Heart right ventricle (tissue), 16 donors: ENCODE measurements at regions not wholly inside any gene's neighbourhood (a gene's known extent, or its start where the extent isn't known, plus 50 kb on each side); places are given as distances from the start of the nearest gene placed in this dataset.

Experiments
- ATAC-seq, 8 donors: fragments of 200-7000 bp; cut with Tn5 transposase; one replicate each; pipeline ENCODE4 v1.9.1; 2020; ENCODE audit warnings: mild to moderate bottlenecking in 8 of 8, moderate library complexity in 8 of 8, moderate number of reproducible peaks in 1 of 8
- DNase-seq, 2 donors: peaks; one replicate each; pipeline ENCODE4 v3.0.0-alpha.2; 2020
- H3K27ac ChIP-seq, 10 donors: fragments of 200-600 bp; sonication (generic) in 2 of 10; one replicate each; pipeline versions ENCODE4 v1.5.0 to v1.8.0; 2020 to 2022; ENCODE audit warnings: mild to moderate bottlenecking in 3 of 10
- H3K27me3 ChIP-seq, 7 donors: fragments of 200-600 bp; one replicate each; pipeline ENCODE4 v1.8.0; 2021 to 2022; ENCODE audit warnings: mild to moderate bottlenecking in 2 of 7
- H3K36me3 ChIP-seq, 9 donors: fragments of 200-600 bp; sonication (generic) in 1 of 9; one replicate each; pipeline versions ENCODE4 v1.5.0 to v1.8.0; 2020 to 2022; ENCODE audit warnings: mild to moderate bottlenecking in 2 of 9
- H3K4me1 ChIP-seq, 9 donors: fragments of 200-600 bp; sonication (generic) in 1 of 9; one replicate each; pipeline versions ENCODE4 v1.5.0 to v1.8.0; 2020 to 2022; ENCODE audit warnings: mild to moderate bottlenecking in 4 of 9
- H3K4me3 ChIP-seq, 10 donors: fragments of 200-600 bp; sonication (generic) in 2 of 10; one replicate each; pipeline versions ENCODE4 v1.5.0 to v1.8.0; 2020 to 2022; ENCODE audit warnings: mild to moderate bottlenecking in 7 of 10, moderate library complexity in 2 of 10
- H3K9me3 ChIP-seq, 11 donors: fragments of 200-600 bp in 10 of 11; sonication (generic) in 2 of 11; one replicate each; pipeline versions ENCODE4 v1.5.0 to v1.8.0; 2013 to 2022; ENCODE audit warnings: mild to moderate bottlenecking in 2 of 11, control low read depth in 1 of 11, moderate library complexity in 1 of 11
- CTCF ChIP-seq, 9 donors: fragments of 200-600 bp; sonication (generic) in 2 of 9; IDR thresholded peaks; one replicate each; pipeline versions ENCODE4 v1.5.0 to v1.8.0; 2021 to 2022; ENCODE audit warnings: antibody characterized with exemption in 9 of 9, mild to moderate bottlenecking in 5 of 9, moderate library complexity in 1 of 9
- WGBS, 2 donors: extraction: QIAGEN DNeasy Blood & Tissue Kit; methylation state at CpG; one replicate each; pipeline ENCODE4 v1.1.7; 2013; ENCODE audit warnings: inconsistent platforms in 1 of 2; 5-methylcytosine and 5-hydroxymethylcytosine counted together
- intact Hi-C, 10 donors: fragments of 100-400 bp; cut with DNase I; formaldehyde crosslinking; loops; one replicate each; pipeline versions ENCODE4 v1.11.1 to v1.14.2; 2022
- donor health status: Arrhythmogenic right ventricular cardiomyopathy.
- donor health status: ischemic (EF 13 %, LVEDD 7.1; RV severe dilation, severe dysfunction).
- donor health status: healthy with polysubstance abuse.
- donor health status: DM: no; HTN: yes; CAD: no.
- donor health status: DM: no; HTN: no; CAD: no.
- donor health status: ischemic (EF 25% LVEDD 6.9; RV normal size, moderate dysfunction).
- donor health status: ischemic (EF 25% LVEDD 5.7; RV mildly dilated, moderate dysfunction).
- donor health status: healthy.
- donor health status: DM: yes; HTN: yes; CAD: no.
- donor health status: Ischemic cardiomyopathy.
- donor health status: ischemic (EF 35%, LVEDD 5.7; RV mildly dilated, moderate dysfunction).
- donor health status: nonischemic (EF 11% LVEDD 7.7; RV severe dilation, severe dysfunction).
- donor health status: DM: yes; HTN: yes; CAD: no.
- donor health status: PGD.
- donor health status: ischemic (EF 29% LVEDD 5.4; RV normal size, mild dysfunction).
- donor health status: nonischemic (EF 23%, LVEDD 6.1; RV moderate dilation, normal function).

GRCh38 chr3:87175732-87176131 is 51.4 kb upstream of the CHMP2B start:
- no peak for DNase-seq
- WGBS, 2 donors = 71 to 74% methylated on average over 2 of the region's 2 CpGs
- intact Hi-C loops = no loop called here
- Histone ChIP-seq H3K9me3 (no peaks in the 10 kb centered on the region), H3K36me3 (no peaks in the 10 kb centered on the region), H3K4me3 (no peak overlapping the region), H3K27me3 (no peaks in the 10 kb centered on the region), H3K27ac (no peak overlapping the region), H3K4me1 (no peaks in the 10 kb centered on the region)
- TF ChIP-seq CTCF (IDR thresholded peaks at IDR 0.05) = no peak
- no peak for ATAC-seq

GRCh38 chr3:87173776-87174175 is 53.3 kb upstream of the CHMP2B start:
- DNase-seq = no peak

GRCh38 chr3:87173071-87173470 is 54.0 kb upstream of the CHMP2B start:
- Histone ChIP-seq H3K4me1 (no peaks in the 10 kb centered on the region), H3K4me3 (no peak overlapping the region), H3K27me3 (peaks cover 0 to 6% (median 0%) of the 10 kb centered on the region in 7 donors), H3K36me3 (no peaks in the 10 kb centered on the region), H3K27ac (no peak overlapping the region), H3K9me3 (no peaks in the 10 kb centered on the region)
- no peak for DNase-seq
- ATAC-seq = no peak
- TF ChIP-seq CTCF (IDR thresholded peaks at IDR 0.05) = no peak
- intact Hi-C loops = loop anchor here in 1 of 10 donors (5.0 kb wide), 1 partner anchor 401 kb away; no protein-coding TSS in a partner anchor
- 71 to 78% methylated on average over 3 of the region's 3 CpGs for WGBS, 2 donors

More at GRCh38 chr3:87173776-87174175, 53.3 kb upstream of the CHMP2B start:
- no peak for ATAC-seq
- H3K9me3 ChIP-seq = no peaks in the 10 kb centered on the region
- no peaks in the 10 kb centered on the region for H3K4me1 ChIP-seq
- no peak overlapping the region for H3K4me3 ChIP-seq
- H3K27ac ChIP-seq = no peak overlapping the region
- 75 to 81% methylated on average over 2 of the region's 2 CpGs for WGBS, 2 donors
- TF ChIP-seq CTCF (IDR thresholded peaks at IDR 0.05) = no peak
- intact Hi-C loops = loop anchor here in 1 of 10 donors (5.0 kb wide), 1 partner anchor 401 kb away; no protein-coding TSS in a partner anchor
- no peaks in the 10 kb centered on the region for H3K36me3 ChIP-seq
- H3K27me3 ChIP-seq = peaks cover 0 to 3% (median 0%) of the 10 kb centered on the region in 7 donors

GRCh38 chr3:87167628-87168456 is 59.3 kb upstream of the CHMP2B start:
- WGBS, 2 donors = 36 to 41% methylated on average over 11 of the region's 11 CpGs
- intact Hi-C loops = loop anchor here in 9 of 10 donors (5.0 to 10.0 kb wide), 3 partner anchors 391 to 396 kb away; no protein-coding TSS in a partner anchor
- Histone ChIP-seq H3K27me3 (peaks cover 0 to 6% (median 0%) of the 10 kb centered on the region in 7 donors), H3K4me1 (peaks cover 0 to 3% (median 0%) of the 10 kb centered on the region in 9 donors), H3K4me3 (peak overlapping the region in 7 of 10 donors; percentile 15 to 47 (median 38)), H3K36me3 (no peaks in the 10 kb centered on the region), H3K27ac (no peak overlapping the region), H3K9me3 (peaks cover 0 to 4% (median 0%) of the 10 kb centered on the region in 11 donors)
- peak in 8 of 9 donors; percentile 33 to 74 (median 65) for TF ChIP-seq CTCF (IDR thresholded peaks at IDR 0.05)
- DNase-seq (peak in 1 of 2 donors; percentile 15), ATAC-seq (no peak)
